GM23338 (cell line): ENCODE measurements at regions not wholly inside any gene's neighbourhood (a gene's known extent, or its start where the extent isn't known, plus 50 kb on each side); places are given as distances from the start of the nearest gene placed in this dataset.

Experiments
- CREB1 ChIP-seq: fragments of 250-450 bp; sonication (Bioruptor Pico); IDR thresholded peaks from 2 replicates; pipeline ENCODE4 v1.5.0; 2020; ENCODE audit warnings: low read depth, mild to moderate bottlenecking, moderate library complexity
- EZH2 ChIP-seq: fragments of 200-600 bp; sonication (generic); IDR thresholded peaks from one replicate; pipeline ENCODE4 v1.8.0; 2017; ENCODE audit warnings: antibody characterized with exemption, mild to moderate bottlenecking, low read depth; ENCODE audit not compliant: unreplicated experiment
- EZH2phosphoT487 ChIP-seq: fragments of 200-600 bp; sonication (generic); IDR thresholded peaks from one replicate; pipeline ENCODE4 v1.8.1; 2018; ENCODE audit warnings: antibody characterized with exemption; ENCODE audit not compliant: unreplicated experiment
- JUNB ChIP-seq: IDR thresholded peaks from one replicate; pipeline ENCODE4 v1.6.1; 2016; ENCODE audit warnings: antibody characterized with exemption; ENCODE audit not compliant: unreplicated experiment
- NANOG ChIP-seq: IDR thresholded peaks from 2 replicates; pipeline ENCODE4 v1.6.1; 2016; ENCODE audit warnings: antibody characterized with exemption, borderline replicate concordance
- POLR2AphosphoS5 ChIP-seq: IDR thresholded peaks from 2 replicates; pipeline ENCODE4 v1.6.1; 2016; ENCODE audit warnings: antibody characterized with exemption, low read depth
- STAT1 ChIP-seq: IDR thresholded peaks from one replicate; pipeline ENCODE4 v1.6.1; 2016; ENCODE audit warnings: antibody characterized with exemption; ENCODE audit not compliant: unreplicated experiment
- ZNF114 ChIP-seq: fragments of 250-450 bp; sonication (Bioruptor Pico); IDR thresholded peaks from 2 replicates; pipeline ENCODE4 v1.5.0; 2020; ENCODE audit warnings: mild to moderate bottlenecking, moderate library complexity
- ZNF331 ChIP-seq: fragments of 250-450 bp; sonication (Bioruptor Pico); IDR thresholded peaks from 2 replicates; pipeline ENCODE4 v1.5.0; 2020; ENCODE audit warnings: low read depth, mild to moderate bottlenecking, moderate library complexity
- TF ChIP-seq, protein P1 (sequence below), 2 experiments: fragments of 200-600 bp in 1 of 2; sonication (generic) in 1 of 2; conservative IDR thresholded peaks; 2 replicates each; pipeline versions ENCODE4 v1.5.1 to v1.6.1; 2016 to 2017; ENCODE audit warnings: antibody characterized with exemption in 2 of 2, low read depth in 2 of 2, mild to moderate bottlenecking in 2 of 2, moderate library complexity in 1 of 2
- TF ChIP-seq, protein P2 (sequence below): IDR thresholded peaks from one replicate; pipeline ENCODE4 v1.6.1; 2018; ENCODE audit warnings: antibody characterized with exemption; ENCODE audit not compliant: unreplicated experiment
- TF ChIP-seq, protein P3 (sequence below): IDR thresholded peaks from 2 replicates; pipeline ENCODE4 v1.6.1; 2016; ENCODE audit warnings: antibody characterized with exemption

DNA sequence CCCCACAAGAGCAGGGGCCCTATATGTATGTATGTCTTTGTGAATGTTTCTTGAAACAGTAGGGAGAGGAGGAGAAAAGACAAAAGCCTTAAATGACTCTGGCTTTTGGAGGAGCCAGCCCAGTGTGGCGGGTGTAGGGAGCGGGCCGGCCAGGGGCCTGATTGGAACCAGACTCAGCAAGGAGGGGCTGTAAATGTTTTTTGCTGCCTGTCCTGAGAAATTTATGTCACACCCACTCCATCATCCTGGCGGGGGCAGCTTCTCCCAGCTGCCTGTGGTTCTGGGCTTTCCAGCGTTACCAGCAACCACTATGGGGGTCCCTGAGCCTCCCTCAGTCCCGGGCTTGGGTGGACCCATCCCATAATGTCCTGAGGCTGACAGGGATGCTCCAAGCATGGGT is 130.8 kb downstream of the PJA1 start:
- TF ChIP-seq, protein P1, sequence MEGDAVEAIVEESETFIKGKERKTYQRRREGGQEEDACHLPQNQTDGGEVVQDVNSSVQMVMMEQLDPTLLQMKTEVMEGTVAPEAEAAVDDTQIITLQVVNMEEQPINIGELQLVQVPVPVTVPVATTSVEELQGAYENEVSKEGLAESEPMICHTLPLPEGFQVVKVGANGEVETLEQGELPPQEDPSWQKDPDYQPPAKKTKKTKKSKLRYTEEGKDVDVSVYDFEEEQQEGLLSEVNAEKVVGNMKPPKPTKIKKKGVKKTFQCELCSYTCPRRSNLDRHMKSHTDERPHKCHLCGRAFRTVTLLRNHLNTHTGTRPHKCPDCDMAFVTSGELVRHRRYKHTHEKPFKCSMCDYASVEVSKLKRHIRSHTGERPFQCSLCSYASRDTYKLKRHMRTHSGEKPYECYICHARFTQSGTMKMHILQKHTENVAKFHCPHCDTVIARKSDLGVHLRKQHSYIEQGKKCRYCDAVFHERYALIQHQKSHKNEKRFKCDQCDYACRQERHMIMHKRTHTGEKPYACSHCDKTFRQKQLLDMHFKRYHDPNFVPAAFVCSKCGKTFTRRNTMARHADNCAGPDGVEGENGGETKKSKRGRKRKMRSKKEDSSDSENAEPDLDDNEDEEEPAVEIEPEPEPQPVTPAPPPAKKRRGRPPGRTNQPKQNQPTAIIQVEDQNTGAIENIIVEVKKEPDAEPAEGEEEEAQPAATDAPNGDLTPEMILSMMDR (conservative IDR thresholded peaks at IDR 0.05; ENCODE audit: low read depth in 2 of 2) = no peak
- TF ChIP-seq EZH2phosphoT487 (no peak), POLR2AphosphoS5 (no peak), EZH2 (no peak), ZNF114 (CRISPR knock-in tag) (no peak), CREB1 (CRISPR knock-in tag) (no peak), ZNF331 (no peak), NANOG (no peak), STAT1 (no peak), JUNB (no peak)
- TF ChIP-seq, protein P2, sequence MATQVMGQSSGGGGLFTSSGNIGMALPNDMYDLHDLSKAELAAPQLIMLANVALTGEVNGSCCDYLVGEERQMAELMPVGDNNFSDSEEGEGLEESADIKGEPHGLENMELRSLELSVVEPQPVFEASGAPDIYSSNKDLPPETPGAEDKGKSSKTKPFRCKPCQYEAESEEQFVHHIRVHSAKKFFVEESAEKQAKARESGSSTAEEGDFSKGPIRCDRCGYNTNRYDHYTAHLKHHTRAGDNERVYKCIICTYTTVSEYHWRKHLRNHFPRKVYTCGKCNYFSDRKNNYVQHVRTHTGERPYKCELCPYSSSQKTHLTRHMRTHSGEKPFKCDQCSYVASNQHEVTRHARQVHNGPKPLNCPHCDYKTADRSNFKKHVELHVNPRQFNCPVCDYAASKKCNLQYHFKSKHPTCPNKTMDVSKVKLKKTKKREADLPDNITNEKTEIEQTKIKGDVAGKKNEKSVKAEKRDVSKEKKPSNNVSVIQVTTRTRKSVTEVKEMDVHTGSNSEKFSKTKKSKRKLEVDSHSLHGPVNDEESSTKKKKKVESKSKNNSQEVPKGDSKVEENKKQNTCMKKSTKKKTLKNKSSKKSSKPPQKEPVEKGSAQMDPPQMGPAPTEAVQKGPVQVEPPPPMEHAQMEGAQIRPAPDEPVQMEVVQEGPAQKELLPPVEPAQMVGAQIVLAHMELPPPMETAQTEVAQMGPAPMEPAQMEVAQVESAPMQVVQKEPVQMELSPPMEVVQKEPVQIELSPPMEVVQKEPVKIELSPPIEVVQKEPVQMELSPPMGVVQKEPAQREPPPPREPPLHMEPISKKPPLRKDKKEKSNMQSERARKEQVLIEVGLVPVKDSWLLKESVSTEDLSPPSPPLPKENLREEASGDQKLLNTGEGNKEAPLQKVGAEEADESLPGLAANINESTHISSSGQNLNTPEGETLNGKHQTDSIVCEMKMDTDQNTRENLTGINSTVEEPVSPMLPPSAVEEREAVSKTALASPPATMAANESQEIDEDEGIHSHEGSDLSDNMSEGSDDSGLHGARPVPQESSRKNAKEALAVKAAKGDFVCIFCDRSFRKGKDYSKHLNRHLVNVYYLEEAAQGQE = no peak
- TF ChIP-seq, protein P3, sequence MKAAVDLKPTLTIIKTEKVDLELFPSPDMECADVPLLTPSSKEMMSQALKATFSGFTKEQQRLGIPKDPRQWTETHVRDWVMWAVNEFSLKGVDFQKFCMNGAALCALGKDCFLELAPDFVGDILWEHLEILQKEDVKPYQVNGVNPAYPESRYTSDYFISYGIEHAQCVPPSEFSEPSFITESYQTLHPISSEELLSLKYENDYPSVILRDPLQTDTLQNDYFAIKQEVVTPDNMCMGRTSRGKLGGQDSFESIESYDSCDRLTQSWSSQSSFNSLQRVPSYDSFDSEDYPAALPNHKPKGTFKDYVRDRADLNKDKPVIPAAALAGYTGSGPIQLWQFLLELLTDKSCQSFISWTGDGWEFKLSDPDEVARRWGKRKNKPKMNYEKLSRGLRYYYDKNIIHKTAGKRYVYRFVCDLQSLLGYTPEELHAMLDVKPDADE = no peak
